ENCODE measurements at regions not wholly inside any gene's neighbourhood (a gene's known extent, or its start where the extent isn't known, plus 50 kb on each side); places are given as distances from the start of the nearest gene placed in this dataset.

DNA sequence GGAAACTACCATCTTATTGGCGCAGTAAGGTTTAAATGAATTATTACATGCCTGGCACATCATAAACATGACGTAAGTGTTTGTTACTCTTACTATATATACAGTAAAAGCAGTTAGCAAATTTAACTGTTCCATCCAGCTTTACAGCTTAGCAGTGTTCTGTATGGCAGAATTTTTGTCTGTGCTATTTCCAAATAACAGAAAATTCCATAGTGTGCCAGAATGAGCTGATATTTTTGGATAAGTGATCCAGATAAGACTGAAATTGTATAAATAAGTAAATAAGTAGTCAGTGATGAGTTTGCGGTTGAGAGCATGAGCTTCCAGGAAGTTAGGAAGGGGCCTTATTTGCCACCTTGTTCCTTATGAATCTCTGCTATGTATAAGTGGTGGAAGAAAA is 236.5 kb upstream of the SLC10A2 start:
- POLR2A ChIA-PET (ENCODE audit: partially characterized antibody) = no interaction called here
- Histone ChIP-seq H3K27me3 (replicated peaks in 1 of 4; ENCODE audit: control insufficient read depth in 3 of 4, extremely low read depth in 1 of 4, insufficient read depth in 3 of 4, low read length in 3 of 4) (no peaks in the 10 kb centered on the region), H3K56ac (replicated peaks; ENCODE audit: insufficient read length, low read depth, low read length) (no peak overlapping the region), H3K9me3 (ENCODE audit: insufficient read depth in 2 of 2, low read depth in 1 of 2, low read length in 1 of 2) (no peaks in the 10 kb centered on the region), H2BK5ac (ENCODE audit: low read depth, low read length) (no peak overlapping the region), H3K4ac (replicated peaks; ENCODE audit: insufficient read length, low read depth, low read length) (no peak overlapping the region), H4K91ac (replicated peaks; ENCODE audit: insufficient read length, low read length) (no peak overlapping the region), H3K79me1 (ENCODE audit: low read depth, low read length) (no peaks in the 10 kb centered on the region), H3K4me1 (replicated peaks in 1 of 4; ENCODE audit: control insufficient read depth in 3 of 4, insufficient read depth in 4 of 4, low read length in 3 of 4) (no peaks in the 10 kb centered on the region), H3K36me3 (ENCODE audit: control insufficient read depth in 2 of 4, insufficient read depth in 4 of 4, low read length in 3 of 4) (no peaks in the 10 kb centered on the region), H4K5ac (ENCODE audit: insufficient read length, low read depth, low read length) (no peak overlapping the region), H4K8ac (ENCODE audit: extremely low read depth, insufficient read depth, low read length) (no peak overlapping the region), H3K27ac (ENCODE audit: low read depth, low read length) (no peak overlapping the region), H3K18ac (ENCODE audit: extremely low read depth, low read length) (no peak overlapping the region), H3K23ac (ENCODE audit: insufficient read length) (no peak overlapping the region), H3K14ac (ENCODE audit: insufficient read length) (no peak overlapping the region), H3K4me2 (ENCODE audit: insufficient read depth in 1 of 2, low read depth in 2 of 2, low read length in 2 of 2) (no peak overlapping the region), H2AFZ (ENCODE audit: low read length) (no peak overlapping the region), H2BK120ac (replicated peaks; ENCODE audit: low read depth, low read length) (no peak overlapping the region), H3K23me2 (ENCODE audit: low read depth, low read length) (no peaks in the 10 kb centered on the region; the same call in 1 of the 2 replicates), H3K9ac (replicated peaks in 1 of 4; ENCODE audit: extremely low read depth in 1 of 4, low read depth in 3 of 4, low read length in 3 of 4) (no peak overlapping the region), H3K79me2 (ENCODE audit: control insufficient read depth in 1 of 2, insufficient read depth in 2 of 2, low read length in 2 of 2) (no peaks in the 10 kb centered on the region), H2BK20ac (ENCODE audit: low read length) (no peak overlapping the region), H3K4me3 (ENCODE audit: extremely low read depth in 1 of 4, insufficient read depth in 2 of 4, low read depth in 3 of 4, low read length in 4 of 4) (no peak overlapping the region), H2BK12ac (ENCODE audit: low read depth, low read length) (no peak overlapping the region), H2AK5ac (ENCODE audit: low read depth, low read length) (no peak overlapping the region), H2BK15ac (ENCODE audit: low read length) (no peak overlapping the region), H4K20me1 (replicated peaks in 1 of 2; ENCODE audit: control insufficient read depth in 1 of 2, insufficient read depth in 2 of 2, low read length in 2 of 2) (no peaks in the 10 kb centered on the region)
- DNase-seq (ENCODE audit: low read depth in 1 of 2, low spot score in 2 of 2) = no peak
- FAIRE-seq = no peak
- TF ChIP-seq CTBP2 (IDR thresholded peaks at IDR 0.05; ENCODE audit: borderline replicate concordance, insufficient read depth, insufficient read length, low read length) (no peak), YY1 (IDR thresholded peaks at IDR 0.05; ENCODE audit: low read depth, low read length) (no peak), EP300 (IDR thresholded peaks at IDR 0.05; ENCODE audit: borderline replicate concordance in 1 of 2, low read depth in 2 of 2, low read length in 2 of 2) (no peak), NANOG (IDR thresholded peaks at IDR 0.05; ENCODE audit: insufficient read depth, low read depth, low read length, poor library complexity, severe bottlenecking) (no peak), CHD2 (IDR thresholded peaks at IDR 0.05; ENCODE audit: low read length) (no peak), PHF8 (conservative IDR thresholded peaks at IDR 0.05; ENCODE audit: low read depth, low read length) (no peak), SIX5 (IDR thresholded peaks at IDR 0.05; ENCODE audit: low read depth, low read length) (no peak), SAP30 (IDR thresholded peaks at IDR 0.05; ENCODE audit: insufficient read depth, insufficient replicate concordance, low read length) (no peak), TAF7 (optimal IDR thresholded peaks at IDR 0.05; ENCODE audit: borderline replicate concordance, low read depth, low read length) (no peak)
- TF ChIP-seq, protein P1, sequence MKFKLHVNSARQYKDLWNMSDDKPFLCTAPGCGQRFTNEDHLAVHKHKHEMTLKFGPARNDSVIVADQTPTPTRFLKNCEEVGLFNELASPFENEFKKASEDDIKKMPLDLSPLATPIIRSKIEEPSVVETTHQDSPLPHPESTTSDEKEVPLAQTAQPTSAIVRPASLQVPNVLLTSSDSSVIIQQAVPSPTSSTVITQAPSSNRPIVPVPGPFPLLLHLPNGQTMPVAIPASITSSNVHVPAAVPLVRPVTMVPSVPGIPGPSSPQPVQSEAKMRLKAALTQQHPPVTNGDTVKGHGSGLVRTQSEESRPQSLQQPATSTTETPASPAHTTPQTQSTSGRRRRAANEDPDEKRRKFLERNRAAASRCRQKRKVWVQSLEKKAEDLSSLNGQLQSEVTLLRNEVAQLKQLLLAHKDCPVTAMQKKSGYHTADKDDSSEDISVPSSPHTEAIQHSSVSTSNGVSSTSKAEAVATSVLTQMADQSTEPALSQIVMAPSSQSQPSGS (IDR thresholded peaks at IDR 0.05; ENCODE audit: low read length) = no peak
- WGBS, 2 experiments (ENCODE audit: extremely low coverage in 1 of 2, insufficient coverage in 1 of 2, insufficient read length in 1 of 2, insufficient replicate concordance in 2 of 2, low coverage in 1 of 2, low lambda C conversion rate in 2 of 2, missing lambda C conversion rate in 1 of 2) = 88% methylated on average over 3 of the region's 3 CpGs; no CpG with 5 or more reads in 1 of the 2 experiments
- CTCF ChIA-PET (ENCODE audit: partially characterized antibody) = interaction anchor here (0.6 kb wide), 1 partner anchor 119 kb away, joined by 3 read pairs; no protein-coding TSS in a partner anchor
